ENCODE measurements at regions not wholly inside any gene's neighbourhood (a gene's known extent, or its start where the extent isn't known, plus 50 kb on each side); places are given as distances from the start of the nearest gene placed in this dataset.

DNA sequence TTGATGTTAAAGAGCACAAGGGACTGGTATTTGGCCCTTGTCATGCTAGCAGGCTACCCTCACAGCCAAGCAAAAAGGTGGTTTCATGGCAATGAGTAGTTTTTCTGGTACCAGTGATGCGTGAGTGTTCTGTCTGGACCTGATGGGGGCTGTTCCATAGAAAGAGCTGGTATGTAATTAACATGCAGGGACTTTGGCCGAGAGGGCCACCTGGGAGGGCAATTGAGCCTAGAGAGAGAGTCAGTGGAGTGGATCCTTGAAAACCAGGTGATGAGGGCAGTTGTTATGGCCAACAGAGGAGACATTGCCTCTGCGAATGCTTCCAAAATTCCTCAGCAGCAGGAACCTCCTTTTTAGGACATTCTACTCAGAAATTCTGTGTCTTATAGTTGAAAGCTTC, 383.3 kb downstream of the PSAT1 start:
- TF ChIP-seq, protein P1, sequence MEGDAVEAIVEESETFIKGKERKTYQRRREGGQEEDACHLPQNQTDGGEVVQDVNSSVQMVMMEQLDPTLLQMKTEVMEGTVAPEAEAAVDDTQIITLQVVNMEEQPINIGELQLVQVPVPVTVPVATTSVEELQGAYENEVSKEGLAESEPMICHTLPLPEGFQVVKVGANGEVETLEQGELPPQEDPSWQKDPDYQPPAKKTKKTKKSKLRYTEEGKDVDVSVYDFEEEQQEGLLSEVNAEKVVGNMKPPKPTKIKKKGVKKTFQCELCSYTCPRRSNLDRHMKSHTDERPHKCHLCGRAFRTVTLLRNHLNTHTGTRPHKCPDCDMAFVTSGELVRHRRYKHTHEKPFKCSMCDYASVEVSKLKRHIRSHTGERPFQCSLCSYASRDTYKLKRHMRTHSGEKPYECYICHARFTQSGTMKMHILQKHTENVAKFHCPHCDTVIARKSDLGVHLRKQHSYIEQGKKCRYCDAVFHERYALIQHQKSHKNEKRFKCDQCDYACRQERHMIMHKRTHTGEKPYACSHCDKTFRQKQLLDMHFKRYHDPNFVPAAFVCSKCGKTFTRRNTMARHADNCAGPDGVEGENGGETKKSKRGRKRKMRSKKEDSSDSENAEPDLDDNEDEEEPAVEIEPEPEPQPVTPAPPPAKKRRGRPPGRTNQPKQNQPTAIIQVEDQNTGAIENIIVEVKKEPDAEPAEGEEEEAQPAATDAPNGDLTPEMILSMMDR (IDR thresholded peaks at IDR 0.05; ENCODE audit: insufficient read depth, low read length, poor library complexity, severe bottlenecking), result no peak
- no peak for TF ChIP-seq EZH2phosphoT487 (conservative IDR thresholded peaks at IDR 0.05; ENCODE audit: low read length)
